ENCODE measurements at regions not wholly inside any gene's neighbourhood (a gene's known extent, or its start where the extent isn't known, plus 50 kb on each side); places are given as distances from the start of the nearest gene placed in this dataset.

- Histone ChIP-seq H3K79me2 (replicated peaks; ENCODE audit: insufficient read depth, low read length) (no peaks in the 10 kb centered on the region), H3K9me2 (ENCODE audit: insufficient read depth, low read length) (no peaks in the 10 kb centered on the region), H3K36me3 (ENCODE audit: insufficient read depth, low read length) (no peaks in the 10 kb centered on the region), H3K4me3 (ENCODE audit: low read length) (no peak overlapping the region), H3K9ac (ENCODE audit: low read length) (no peak overlapping the region), H3K9me3 (ENCODE audit: low read length) (no peaks in the 10 kb centered on the region), H2AFZ (ENCODE audit: low read depth, low read length) (no peak overlapping the region), H3K27me3 (ENCODE audit: insufficient read depth, low read depth, low read length) (no peaks in the 10 kb centered on the region), H3K4me2 (ENCODE audit: low read length) (no peak overlapping the region), H3F3A (ENCODE audit: insufficient read depth, low read length, poor library complexity, severe bottlenecking) (no peaks in the 10 kb centered on the region), H4K20me1 (ENCODE audit: insufficient read depth) (no peaks in the 10 kb centered on the region), H3K27ac (ENCODE audit: low read length) (no peak overlapping the region)
- TF ChIP-seq MXI1 (conservative IDR thresholded peaks at IDR 0.05; ENCODE audit: poor library complexity, severe bottlenecking) (no peak), REST (IDR thresholded peaks at IDR 0.05; ENCODE audit: borderline replicate concordance) (no peak), SMC3 (conservative IDR thresholded peaks at IDR 0.05; ENCODE audit: poor library complexity) (no peak), CTCF (IDR thresholded peaks at IDR 0.05; ENCODE audit: poor library complexity, severe bottlenecking) (no peak), EP300 (conservative IDR thresholded peaks at IDR 0.05; ENCODE audit: poor library complexity, severe bottlenecking) (no peak), EZH2 (IDR thresholded peaks at IDR 0.05; ENCODE audit: borderline replicate concordance, insufficient read depth, low read length, poor library complexity, severe bottlenecking) (no peak), TAF1 (IDR thresholded peaks at IDR 0.05; ENCODE audit: low read depth) (no peak), POLR2AphosphoS5 (IDR thresholded peaks at IDR 0.05) (no peak), RAD21 (conservative IDR thresholded peaks at IDR 0.05) (no peak)
Observed at GRCh38 chr5:62942384-62942783, 363.8 kb downstream of the LRRC70 start.

GRCh38 chr5:62938927-62939326, 360.3 kb downstream of the LRRC70 start:
- H4K20me1 ChIP-seq (ENCODE audit: insufficient read depth), result no peaks in the 10 kb centered on the region
- no peaks in the 10 kb centered on the region for H3F3A ChIP-seq (ENCODE audit: insufficient read depth, low read length, poor library complexity, severe bottlenecking)
- no peaks in the 10 kb centered on the region for H3K79me2 ChIP-seq (replicated peaks; ENCODE audit: insufficient read depth, low read length)
- H3K9me3 ChIP-seq (ENCODE audit: low read length), result no peaks in the 10 kb centered on the region
- TF ChIP-seq REST (IDR thresholded peaks at IDR 0.05; ENCODE audit: borderline replicate concordance) (no peak), TAF1 (IDR thresholded peaks at IDR 0.05; ENCODE audit: low read depth) (no peak), POLR2AphosphoS5 (IDR thresholded peaks at IDR 0.05) (no peak), SMC3 (conservative IDR thresholded peaks at IDR 0.05; ENCODE audit: poor library complexity) (no peak), EZH2 (IDR thresholded peaks at IDR 0.05; ENCODE audit: borderline replicate concordance, insufficient read depth, low read length, poor library complexity, severe bottlenecking) (no peak), CTCF (IDR thresholded peaks at IDR 0.05; ENCODE audit: poor library complexity, severe bottlenecking) (no peak), MXI1 (conservative IDR thresholded peaks at IDR 0.05; ENCODE audit: poor library complexity, severe bottlenecking) (no peak), EP300 (conservative IDR thresholded peaks at IDR 0.05; ENCODE audit: poor library complexity, severe bottlenecking) (no peak), RAD21 (conservative IDR thresholded peaks at IDR 0.05) (no peak)
- H3K27ac ChIP-seq (ENCODE audit: low read length), result no peak overlapping the region
- H3K4me2 ChIP-seq (ENCODE audit: low read length), result no peak overlapping the region
- H3K9ac ChIP-seq (ENCODE audit: low read length), result no peak overlapping the region
- no peaks in the 10 kb centered on the region for H3K36me3 ChIP-seq (ENCODE audit: insufficient read depth, low read length)
- no peak overlapping the region for H2AFZ ChIP-seq (ENCODE audit: low read depth, low read length)
- H3K9me2 ChIP-seq (ENCODE audit: insufficient read depth, low read length), result no peaks in the 10 kb centered on the region
- no peak overlapping the region for H3K4me3 ChIP-seq (ENCODE audit: low read length)
- H3K27me3 ChIP-seq (ENCODE audit: insufficient read depth, low read depth, low read length), result no peaks in the 10 kb centered on the region
